ENCODE measurements at regions not wholly inside any gene's neighbourhood (a gene's known extent, or its start where the extent isn't known, plus 50 kb on each side); places are given as distances from the start of the nearest gene placed in this dataset.

DNA sequence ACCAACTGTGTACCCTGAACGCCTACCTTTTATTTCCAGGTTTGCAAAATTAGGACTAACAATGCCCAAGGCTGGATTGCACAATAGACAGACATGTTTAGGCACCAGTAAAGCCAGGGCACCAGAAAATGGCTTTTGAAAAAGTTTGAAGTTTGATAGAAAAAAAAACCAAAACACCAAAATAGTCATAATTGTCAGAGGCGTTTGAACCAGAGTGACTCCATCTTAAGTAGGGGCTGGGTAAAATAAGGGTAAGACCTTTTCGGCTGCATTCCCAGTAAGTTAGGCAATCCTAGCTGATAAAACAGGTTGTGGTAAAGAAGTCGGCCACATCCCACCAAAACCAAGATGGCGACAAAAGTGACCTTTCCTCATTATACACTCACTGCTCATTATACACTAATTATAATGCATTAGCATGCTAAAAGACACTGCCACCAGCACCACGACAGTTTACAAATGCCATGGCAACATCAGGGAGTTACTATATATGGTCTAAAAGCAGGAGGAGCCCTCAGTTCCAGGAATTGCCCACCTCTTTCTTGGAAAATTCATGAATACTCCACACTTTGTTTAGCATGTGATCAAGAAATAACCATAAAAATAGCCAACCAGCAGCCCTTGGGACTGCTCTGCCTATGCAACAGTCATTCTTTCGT lies 71.2 kb upstream of the EPCAM start (continued):
- TF ChIP-seq PHF8 (IDR thresholded peaks at IDR 0.05; ENCODE audit: borderline replicate concordance, low read length) (no peak), HSF4 (CRISPR knock-in tag; IDR thresholded peaks at IDR 0.05; ENCODE audit: borderline replicate concordance) (peak; percentile 87), ZNF253 (CRISPR knock-in tag; conservative IDR thresholded peaks at IDR 0.05) (0 out of 2 replicates have a peak, but pooled peaks have one; percentile 71), HDAC8 (tag; IDR thresholded peaks at IDR 0.05) (peak; percentile 99), ZNF445 (CRISPR knock-in tag; IDR thresholded peaks at IDR 0.05; ENCODE audit: low read depth) (peak; percentile 73; the same call in 1 of the 2 replicates)
- TF ChIP-seq, protein P1, sequence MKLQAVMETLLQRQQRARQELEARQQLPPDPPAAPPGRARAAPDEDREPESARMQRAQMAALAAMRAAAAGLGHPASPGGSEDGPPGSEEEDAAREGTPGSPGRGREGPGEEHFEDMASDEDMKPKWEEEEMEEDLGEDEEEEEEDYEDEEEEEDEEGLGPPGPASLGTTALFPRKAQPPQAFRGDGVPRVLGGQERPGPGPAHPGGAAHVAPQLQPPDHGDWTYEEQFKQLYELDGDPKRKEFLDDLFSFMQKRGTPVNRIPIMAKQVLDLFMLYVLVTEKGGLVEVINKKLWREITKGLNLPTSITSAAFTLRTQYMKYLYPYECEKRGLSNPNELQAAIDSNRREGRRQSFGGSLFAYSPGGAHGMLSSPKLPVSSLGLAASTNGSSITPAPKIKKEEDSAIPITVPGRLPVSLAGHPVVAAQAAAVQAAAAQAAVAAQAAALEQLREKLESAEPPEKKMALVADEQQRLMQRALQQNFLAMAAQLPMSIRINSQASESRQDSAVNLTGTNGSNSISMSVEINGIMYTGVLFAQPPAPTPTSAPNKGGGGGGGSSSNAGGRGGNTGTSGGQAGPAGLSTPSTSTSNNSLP (IDR thresholded peaks at IDR 0.05; ENCODE audit: borderline replicate concordance, low read depth, low read length): peak; percentile 81; the same call in 1 of the 2 replicates
- TF ChIP-seq, protein P2, sequence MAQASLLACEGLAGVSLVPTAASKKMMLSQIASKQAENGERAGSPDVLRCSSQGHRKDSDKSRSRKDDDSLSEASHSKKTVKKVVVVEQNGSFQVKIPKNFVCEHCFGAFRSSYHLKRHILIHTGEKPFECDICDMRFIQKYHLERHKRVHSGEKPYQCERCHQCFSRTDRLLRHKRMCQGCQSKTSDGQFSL (CRISPR knock-in tag; IDR thresholded peaks at IDR 0.05): no peak
- TF ChIP-seq, protein P2 (tag; IDR thresholded peaks at IDR 0.05): peak in 1 of 2 experiments; percentile 98; a peak in 2 of 4 replicates
- TF ChIP-seq, protein P3, sequence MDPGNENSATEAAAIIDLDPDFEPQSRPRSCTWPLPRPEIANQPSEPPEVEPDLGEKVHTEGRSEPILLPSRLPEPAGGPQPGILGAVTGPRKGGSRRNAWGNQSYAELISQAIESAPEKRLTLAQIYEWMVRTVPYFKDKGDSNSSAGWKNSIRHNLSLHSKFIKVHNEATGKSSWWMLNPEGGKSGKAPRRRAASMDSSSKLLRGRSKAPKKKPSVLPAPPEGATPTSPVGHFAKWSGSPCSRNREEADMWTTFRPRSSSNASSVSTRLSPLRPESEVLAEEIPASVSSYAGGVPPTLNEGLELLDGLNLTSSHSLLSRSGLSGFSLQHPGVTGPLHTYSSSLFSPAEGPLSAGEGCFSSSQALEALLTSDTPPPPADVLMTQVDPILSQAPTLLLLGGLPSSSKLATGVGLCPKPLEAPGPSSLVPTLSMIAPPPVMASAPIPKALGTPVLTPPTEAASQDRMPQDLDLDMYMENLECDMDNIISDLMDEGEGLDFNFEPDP (CRISPR knock-in tag; IDR thresholded peaks at IDR 0.05): peak; percentile 84; the same call in 1 of the 2 replicates
- TF ChIP-seq, protein P4, sequence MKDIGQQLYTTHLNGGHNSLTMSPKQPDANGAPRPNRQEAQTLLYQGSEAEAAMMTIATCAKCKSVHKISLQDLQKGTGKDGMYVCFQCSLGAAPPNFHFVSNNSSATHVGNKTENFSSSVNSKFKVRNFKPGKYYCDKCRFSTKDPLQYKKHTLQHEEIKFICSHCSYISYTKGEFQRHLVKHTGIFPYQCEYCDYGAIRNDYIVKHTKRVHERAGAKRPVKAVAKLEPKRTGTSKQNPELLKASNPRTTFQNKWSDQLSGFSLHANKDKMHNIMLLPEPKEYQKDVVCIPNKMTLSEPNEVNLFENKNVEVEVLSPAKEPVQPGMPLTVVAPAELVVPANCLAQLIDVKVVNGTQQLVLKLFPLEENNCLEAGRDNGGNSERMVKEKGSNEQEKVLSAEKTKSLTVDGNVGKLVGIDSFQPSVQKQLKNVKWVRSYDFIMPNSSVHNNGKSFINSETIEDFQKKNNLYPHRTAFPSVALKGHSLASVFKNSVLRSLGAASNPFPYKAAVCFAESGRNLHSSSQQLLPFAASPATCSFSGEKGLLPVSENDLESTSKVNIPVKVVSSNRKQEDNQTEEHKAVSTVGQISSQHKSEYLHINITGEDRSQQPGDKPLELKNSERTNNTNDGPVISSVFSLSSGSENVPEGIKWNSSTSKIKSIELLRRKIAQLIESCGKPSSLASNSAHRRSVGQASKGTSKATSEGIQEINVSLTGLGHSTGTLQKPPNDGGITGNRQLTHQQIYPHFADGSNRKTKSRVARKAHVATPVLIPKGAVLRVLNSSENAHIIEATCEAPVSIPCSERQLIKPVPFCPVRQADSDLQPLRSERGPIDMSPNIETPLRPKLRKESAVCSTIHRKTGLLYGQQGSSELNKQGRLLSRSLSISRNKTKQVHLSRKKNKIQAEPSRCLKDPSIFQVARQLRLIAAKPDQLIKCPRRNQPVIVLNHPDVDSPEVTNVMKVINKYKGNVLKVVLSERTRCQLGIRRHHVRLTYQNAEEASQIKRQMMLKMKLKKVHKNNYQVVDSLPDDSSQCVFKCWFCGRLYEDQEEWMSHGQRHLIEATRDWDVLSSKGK (CRISPR knock-in tag; IDR thresholded peaks at IDR 0.05): no peak

Data from K562 (cell line).